Hepatocyte (in vitro differentiated cells): ENCODE measurements at regions not wholly inside any gene's neighbourhood (a gene's known extent, or its start where the extent isn't known, plus 50 kb on each side); places are given as distances from the start of the nearest gene placed in this dataset.

ENCODE experiments used
- DNase-seq: peaks from one replicate; pipeline ENCODE4 v3.0.0-alpha.2; 2016; ENCODE audit warnings: low spot score
- H2AFZ ChIP-seq: fragments of 200-600 bp; sonication (generic); 2 replicates; pipeline ENCODE4 v1.6.0; 2016; ENCODE audit warnings: antibody characterized with exemption, mild to moderate bottlenecking
- H3K27ac ChIP-seq: fragments of 200-600 bp; sonication (generic); 2 replicates; pipeline ENCODE4 v1.5.1; 2016; ENCODE audit warnings: mild to moderate bottlenecking
- H3K27me3 ChIP-seq: fragments of 200-600 bp; sonication (generic); 2 replicates; pipeline ENCODE4 v1.6.1; 2016
- H3K36me3 ChIP-seq: fragments of 200-600 bp; sonication (generic); replicated peaks from 2 replicates; pipeline ENCODE4 v1.5.1; 2016; ENCODE audit warnings: low read depth; ENCODE audit not compliant: insufficient read depth
- H3K4me1 ChIP-seq: fragments of 200-600 bp; sonication (generic); 2 replicates; pipeline ENCODE4 v1.5.1; 2016; ENCODE audit warnings: mild to moderate bottlenecking, moderate library complexity; ENCODE audit not compliant: insufficient read depth
- H3K4me2 ChIP-seq: fragments of 200-600 bp; sonication (generic); 2 replicates; pipeline ENCODE4 v1.6.0; 2016
- H3K4me3 ChIP-seq: fragments of 200-600 bp; sonication (generic); 2 replicates; pipeline ENCODE4 v1.5.1; 2016; ENCODE audit warnings: mild to moderate bottlenecking
- H3K79me2 ChIP-seq: fragments of 200-600 bp; sonication (generic); 2 replicates; pipeline ENCODE4 v1.6.0; 2017; ENCODE audit warnings: mild to moderate bottlenecking
- H3K9me2 ChIP-seq: fragments of 200-600 bp; sonication (generic); replicated peaks from 2 replicates; pipeline ENCODE4 v1.6.0; 2017; ENCODE audit warnings: mild to moderate bottlenecking; ENCODE audit not compliant: insufficient read depth
- H3K9me3 ChIP-seq: fragments of 200-600 bp; sonication (generic); 2 replicates; pipeline ENCODE4 v1.5.1; 2016; ENCODE audit warnings: low read depth, mild to moderate bottlenecking
- H4K20me1 ChIP-seq: fragments of 200-600 bp; sonication (generic); 2 replicates; pipeline ENCODE4 v1.6.0; 2016; ENCODE audit warnings: mild to moderate bottlenecking; ENCODE audit not compliant: insufficient read depth, poor library complexity, severe bottlenecking
- CTCF ChIP-seq: fragments of 200-600 bp; sonication (generic); IDR thresholded peaks from 2 replicates; pipeline ENCODE4 v1.5.1; 2016; ENCODE audit warnings: antibody characterized with exemption, mild to moderate bottlenecking; ENCODE audit not compliant: poor library complexity
- EZH2 ChIP-seq: fragments of 200-600 bp; sonication (generic); IDR thresholded peaks from 2 replicates; pipeline ENCODE4 v1.6.1; 2016; ENCODE audit warnings: antibody characterized with exemption, mild to moderate bottlenecking, borderline replicate concordance
- EZH2phosphoT487 ChIP-seq: fragments of 200-600 bp; sonication (generic); IDR thresholded peaks from one replicate; pipeline ENCODE4 v1.6.1; 2018; ENCODE audit warnings: antibody characterized with exemption, mild to moderate bottlenecking, low read depth, moderate library complexity; ENCODE audit not compliant: unreplicated experiment, severe bottlenecking
- WGBS: methylation state at CpG from one replicate; pipeline ENCODE4 v1.1.6; 2016; ENCODE audit warnings: low lambda C conversion rate; ENCODE audit errors: missing lambda C conversion rate; 5-methylcytosine and 5-hydroxymethylcytosine counted together

DNA sequence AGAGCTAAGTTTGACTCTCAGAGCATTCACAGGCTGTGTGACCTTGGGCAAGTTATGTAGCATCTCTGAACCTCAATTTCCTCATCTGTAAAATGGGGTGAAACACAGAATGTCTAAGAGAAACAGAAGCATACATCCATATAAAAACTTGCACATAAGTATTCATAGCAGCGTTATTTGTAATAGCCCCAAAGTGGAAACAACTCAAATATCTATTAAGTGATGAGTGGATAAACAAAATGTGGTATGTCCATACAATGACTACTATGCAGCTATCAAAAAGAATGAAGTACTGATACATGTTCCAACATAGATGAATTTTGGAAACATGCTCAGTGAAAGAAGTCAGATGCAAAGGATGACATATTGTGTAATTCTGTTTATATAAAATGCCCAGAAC, 201.8 kb upstream of the KBTBD8 start:
- no peaks in the 10 kb centered on the region for H3K36me3 ChIP-seq
- no peaks in the 10 kb centered on the region for H3K79me2 ChIP-seq
- no peak overlapping the region for H2AFZ ChIP-seq
- H3K4me2 ChIP-seq, result no peak overlapping the region
- TF ChIP-seq EZH2phosphoT487 (no peak), CTCF (no peak), EZH2 (no peak)
- DNase-seq, result no peak
- no peaks in the 10 kb centered on the region for H3K9me2 ChIP-seq
- no peak overlapping the region for H3K27ac ChIP-seq
- H3K27me3 ChIP-seq, result no peaks in the 10 kb centered on the region
- WGBS, result 100% methylated on average over 1 of the region's 1 CpG
- no peak overlapping the region for H3K4me3 ChIP-seq
- H3K9me3 ChIP-seq, result no peaks in the 10 kb centered on the region
- no peaks in the 10 kb centered on the region for H4K20me1 ChIP-seq
- H3K4me1 ChIP-seq, result no peaks in the 10 kb centered on the region

GRCh38 chr3:66797889-66798560, 200.1 kb upstream of the KBTBD8 start:
- WGBS, result 13% methylated on average over 26 of the region's 26 CpGs
- H3K9me3 ChIP-seq, result no peaks in the 10 kb centered on the region
- peak; percentile 39 for DNase-seq
- H3K4me2 ChIP-seq, result peak overlapping the region; percentile 78
- H4K20me1 ChIP-seq, result no peaks in the 10 kb centered on the region
- no peaks in the 10 kb centered on the region for H3K36me3 ChIP-seq
- TF ChIP-seq EZH2 (no peak), EZH2phosphoT487 (no peak), CTCF (no peak)
- H2AFZ ChIP-seq, result peak overlapping the region; percentile 50
- no peak overlapping the region for H3K27ac ChIP-seq
- no peaks in the 10 kb centered on the region for H3K9me2 ChIP-seq
- no peaks in the 10 kb centered on the region for H3K79me2 ChIP-seq
- no peaks in the 10 kb centered on the region for H3K4me1 ChIP-seq
- no peaks in the 10 kb centered on the region for H3K27me3 ChIP-seq
- H3K4me3 ChIP-seq, result no peak overlapping the region

GRCh38 chr3:66800941-66801545, 197.1 kb upstream of the KBTBD8 start:
- H3K9me3 ChIP-seq, result no peaks in the 10 kb centered on the region
- no peak overlapping the region for H3K27ac ChIP-seq
- no peaks in the 10 kb centered on the region for H4K20me1 ChIP-seq
- no peak overlapping the region for H3K4me3 ChIP-seq
- WGBS, result 86% methylated on average over 1 of the region's 1 CpG
- H2AFZ ChIP-seq, result no peak overlapping the region
- H3K36me3 ChIP-seq, result no peaks in the 10 kb centered on the region
- no peak for DNase-seq
- no peaks in the 10 kb centered on the region for H3K27me3 ChIP-seq
- H3K4me1 ChIP-seq, result no peaks in the 10 kb centered on the region
- no peaks in the 10 kb centered on the region for H3K79me2 ChIP-seq
- H3K9me2 ChIP-seq, result no peaks in the 10 kb centered on the region
- H3K4me2 ChIP-seq, result no peak overlapping the region
- TF ChIP-seq EZH2phosphoT487, result no peak
- no peak for TF ChIP-seq CTCF
- TF ChIP-seq EZH2, result no peak

GRCh38 chr3:66803206-66803605, 194.9 kb upstream of the KBTBD8 start:
- WGBS, result 55% methylated on average over 2 of the region's 2 CpGs
- no peaks in the 10 kb centered on the region for H3K9me3 ChIP-seq
- H3K4me1 ChIP-seq, result no peaks in the 10 kb centered on the region
- H3K27me3 ChIP-seq, result no peaks in the 10 kb centered on the region
- no peak for TF ChIP-seq EZH2phosphoT487
- peak; percentile 13 for TF ChIP-seq CTCF
- TF ChIP-seq EZH2, result no peak
- DNase-seq, result no peak
- no peaks in the 10 kb centered on the region for H4K20me1 ChIP-seq
- no peak overlapping the region for H3K4me2 ChIP-seq
- no peaks in the 10 kb centered on the region for H3K9me2 ChIP-seq
- no peak overlapping the region for H3K4me3 ChIP-seq
- H3K27ac ChIP-seq, result no peak overlapping the region
- no peak overlapping the region for H2AFZ ChIP-seq
- no peaks in the 10 kb centered on the region for H3K79me2 ChIP-seq
- no peaks in the 10 kb centered on the region for H3K36me3 ChIP-seq
